GM18511 (cell line): ENCODE measurements at regions not wholly inside any gene's neighbourhood (a gene's known extent, or its start where the extent isn't known, plus 50 kb on each side); places are given as distances from the start of the nearest gene placed in this dataset.

ENCODE experiments used
- ATAC-seq: cut with Tn5 transposase; IDR thresholded peaks from one replicate; pipeline ENCODE4 v1.9.1; 2021; ENCODE audit warnings: mild to moderate bottlenecking, moderate library complexity; ENCODE audit not compliant: unreplicated experiment

- ATAC-seq: no peak
Observed at GRCh38 chr2:164306872-164307271, 314.4 kb downstream of the GRB14 start.

- ATAC-seq: no peak
Observed at GRCh38 chr2:164302786-164303185, 318.5 kb downstream of the GRB14 start.

GRCh38 chr2:164288235-164288634, 333.0 kb downstream of the GRB14 start:
- no peak for ATAC-seq

GRCh38 chr2:164287056-164287455, 334.2 kb downstream of the GRB14 start:
- ATAC-seq: no peak

GRCh38 chr2:164285576-164285975, 335.7 kb downstream of the GRB14 start:
- no peak for ATAC-seq

- no peak for ATAC-seq
Observed at GRCh38 chr2:164281896-164282295, 339.4 kb downstream of the GRB14 start.

GRCh38 chr2:164275659-164276058, 345.6 kb downstream of the GRB14 start:
- no peak for ATAC-seq

- no peak for ATAC-seq
Observed at GRCh38 chr2:164260506-164260905, 360.8 kb downstream of the GRB14 start.

GRCh38 chr2:164257742-164258141, 363.5 kb downstream of the GRB14 start:
- ATAC-seq: no peak

GRCh38 chr2:164252568-164253287, 368.6 kb downstream of the GRB14 start:
- peak; percentile 92 for ATAC-seq

- ATAC-seq: no peak
Observed at GRCh38 chr2:164243315-164243714, 378.0 kb downstream of the GRB14 start.

- no peak for ATAC-seq
Observed at GRCh38 chr2:164242409-164242808, 378.9 kb downstream of the GRB14 start.

- ATAC-seq: no peak
Observed at GRCh38 chr2:164234074-164234473, 387.2 kb downstream of the GRB14 start.

GRCh38 chr2:164224007-164224406, 397.3 kb downstream of the GRB14 start:
- ATAC-seq: no peak

GRCh38 chr2:164221473-164221872, 399.8 kb downstream of the GRB14 start:
- no peak for ATAC-seq

GRCh38 chr2:164220265-164220664, 401.0 kb downstream of the GRB14 start:
- no peak for ATAC-seq

GRCh38 chr2:164213916-164214315, 407.4 kb downstream of the GRB14 start:
- no peak for ATAC-seq

GRCh38 chr2:164205347-164205746, 415.9 kb downstream of the GRB14 start:
- no peak for ATAC-seq

GRCh38 chr2:164203131-164203530, 418.2 kb downstream of the GRB14 start:
- ATAC-seq: no peak

GRCh38 chr2:164198256-164198655, 423.0 kb downstream of the GRB14 start:
- no peak for ATAC-seq

- ATAC-seq: no peak
Observed at GRCh38 chr2:164190700-164191099, 430.6 kb downstream of the GRB14 start.

GRCh38 chr2:164189851-164190250, 431.4 kb downstream of the GRB14 start:
- no peak for ATAC-seq

- no peak for ATAC-seq
Observed at GRCh38 chr2:164187121-164187520, 434.2 kb downstream of the GRB14 start.
